Subcutaneous abdominal adipose tissue (tissue), 5 donors: ENCODE measurements at regions not wholly inside any gene's neighbourhood (a gene's known extent, or its start where the extent isn't known, plus 50 kb on each side); places are given as distances from the start of the nearest gene placed in this dataset.
"Not testable (repeated sequence)": the region's sequence is repeated elsewhere in the genome, so short reads cannot be mapped to it uniquely, and the experiment has no call there.

Experiments
- H3K27ac ChIP-seq: one replicate; pipeline ENCODE4 v1.7.0; 2013; ENCODE audit warnings: low read depth, mild to moderate bottlenecking, inconsistent platforms, low read length, moderate library complexity
- H3K27me3 ChIP-seq, 5 donors: one replicate each; pipeline ENCODE4 v1.7.0; 2013; ENCODE audit warnings: low read length in 5 of 5, inconsistent platforms in 1 of 5; ENCODE audit not compliant: control insufficient read depth in 5 of 5, insufficient read depth in 4 of 5
- H3K36me3 ChIP-seq, 5 donors: one replicate each; pipeline ENCODE4 v1.7.0; 2013; ENCODE audit warnings: low read length in 5 of 5; ENCODE audit not compliant: control insufficient read depth in 5 of 5, insufficient read depth in 5 of 5
- H3K4me1 ChIP-seq, 5 donors: one replicate each; pipeline ENCODE4 v1.7.0; 2013; ENCODE audit warnings: low read length in 5 of 5, mild to moderate bottlenecking in 3 of 5, moderate library complexity in 1 of 5; ENCODE audit not compliant: control insufficient read depth in 5 of 5, insufficient read depth in 5 of 5
- H3K4me3 ChIP-seq, 5 donors: one replicate each; pipeline ENCODE4 v1.7.0; 2013; ENCODE audit warnings: low read length in 5 of 5, low read depth in 1 of 5
- H3K9ac ChIP-seq, 5 donors: one replicate each; pipeline ENCODE4 v1.7.0; 2013; ENCODE audit warnings: low read length in 5 of 5, mild to moderate bottlenecking in 4 of 5, moderate library complexity in 3 of 5
- H3K9me3 ChIP-seq, 5 donors: one replicate each; pipeline ENCODE4 v1.7.0; 2013; ENCODE audit warnings: low read length in 5 of 5; ENCODE audit not compliant: control insufficient read depth in 5 of 5
- donor health status: healthy.
- donor health status: healthy.
- donor health status: healthy.
- donor health status: healthy.
- donor health status: healthy.

- H3K4me1 ChIP-seq, result peaks cover 0 to 4% (median 0%) of the 10 kb centered on the region in 5 donors
- no peaks in the 10 kb centered on the region for H3K9me3 ChIP-seq
- H3K9ac ChIP-seq, result no peak overlapping the region
- H3K36me3 ChIP-seq, result no peaks in the 10 kb centered on the region
- no peak overlapping the region for H3K4me3 ChIP-seq
- no peak overlapping the region for H3K27ac ChIP-seq
- no peaks in the 10 kb centered on the region for H3K27me3 ChIP-seq
These were observed 303.0 kb downstream of the MDFIC start for GRCh38 chr7:115224922-115225321.

GRCh38 chr7:115223959-115224358 is 302.1 kb downstream of the MDFIC start:
- no peaks in the 10 kb centered on the region for H3K27me3 ChIP-seq

GRCh38 chr7:115221456-115221855 is 299.6 kb downstream of the MDFIC start:
- H3K9me3 ChIP-seq, result no peaks in the 10 kb centered on the region
- no peak overlapping the region for H3K4me3 ChIP-seq
- no peaks in the 10 kb centered on the region for H3K36me3 ChIP-seq
- no peaks in the 10 kb centered on the region for H3K27me3 ChIP-seq
- H3K9ac ChIP-seq, result no peak overlapping the region
- no peak overlapping the region for H3K27ac ChIP-seq
- H3K4me1 ChIP-seq, result peaks cover 0 to 11% (median 5%) of the 10 kb centered on the region in 5 donors

More at GRCh38 chr7:115223959-115224358, 302.1 kb downstream of the MDFIC start:
- H3K9ac ChIP-seq, result no peak overlapping the region
- H3K36me3 ChIP-seq, result no peaks in the 10 kb centered on the region
- peaks cover 0 to 4% (median 0%) of the 10 kb centered on the region in 5 donors for H3K4me1 ChIP-seq
- no peaks in the 10 kb centered on the region for H3K9me3 ChIP-seq
- H3K4me3 ChIP-seq, result no peak overlapping the region
- no peak overlapping the region for H3K27ac ChIP-seq

GRCh38 chr7:115218076-115218475 is 296.2 kb downstream of the MDFIC start:
- Histone ChIP-seq H3K27ac (no peak overlapping the region), H3K27me3 (no peaks in the 10 kb centered on the region), H3K4me1 (peaks cover 0 to 18% (median 8%) of the 10 kb centered on the region in 5 donors), H3K36me3 (no peaks in the 10 kb centered on the region), H3K9me3 (peaks cover 0 to 2% (median 0%) of the 10 kb centered on the region in 5 donors), H3K4me3 (no peak overlapping the region), H3K9ac (no peak overlapping the region)

- peaks cover 0 to 2% (median 0%) of the 10 kb centered on the region in 5 donors for H3K9me3 ChIP-seq
- no peaks in the 10 kb centered on the region for H3K36me3 ChIP-seq
- H3K4me1 ChIP-seq, result peaks cover 0 to 18% (median 8%) of the 10 kb centered on the region in 5 donors
- H3K27ac ChIP-seq, result no peak overlapping the region
- no peaks in the 10 kb centered on the region for H3K27me3 ChIP-seq
- no peak overlapping the region for H3K4me3 ChIP-seq
- H3K9ac ChIP-seq, result no peak overlapping the region
These were observed 295.5 kb downstream of the MDFIC start for GRCh38 chr7:115217373-115217772.

GRCh38 chr7:115216652-115217051 is 294.8 kb downstream of the MDFIC start:
- Histone ChIP-seq H3K9me3 (peaks cover 0 to 2% (median 0%) of the 10 kb centered on the region in 5 donors), H3K4me1 (peaks cover 0 to 18% (median 8%) of the 10 kb centered on the region in 5 donors), H3K27me3 (no peaks in the 10 kb centered on the region), H3K27ac (no peak overlapping the region), H3K36me3 (no peaks in the 10 kb centered on the region), H3K4me3 (no peak overlapping the region), H3K9ac (no peak overlapping the region)

GRCh38 chr7:115211171-115211570 is 289.3 kb downstream of the MDFIC start:
- Histone ChIP-seq H3K27ac (no peak overlapping the region), H3K27me3 (no peaks in the 10 kb centered on the region), H3K4me3 (no peak overlapping the region), H3K9ac (no peak overlapping the region), H3K36me3 (no peaks in the 10 kb centered on the region), H3K9me3 (peaks cover 3 to 6% (median 5%) of the 10 kb centered on the region in 5 donors), H3K4me1 (peaks cover 0 to 4% (median 0%) of the 10 kb centered on the region in 5 donors)

GRCh38 chr7:115210552-115210951 is 288.7 kb downstream of the MDFIC start:
- no peaks in the 10 kb centered on the region for H3K27me3 ChIP-seq
- no peaks in the 10 kb centered on the region for H3K36me3 ChIP-seq
- no peak overlapping the region for H3K4me3 ChIP-seq
- H3K9ac ChIP-seq, result no peak overlapping the region
- H3K4me1 ChIP-seq, result no peaks in the 10 kb centered on the region
- no peak overlapping the region for H3K27ac ChIP-seq
- H3K9me3 ChIP-seq, result peaks cover 5 to 8% (median 7%) of the 10 kb centered on the region in 5 donors

- no peak overlapping the region for H3K27ac ChIP-seq
- H3K9me3 ChIP-seq, result peaks cover 4 to 8% (median 7%) of the 10 kb centered on the region in 5 donors
- H3K4me3 ChIP-seq, result no peak overlapping the region
- H3K9ac ChIP-seq, result no peak overlapping the region
- H3K36me3 ChIP-seq, result no peaks in the 10 kb centered on the region
- no peaks in the 10 kb centered on the region for H3K4me1 ChIP-seq
- no peaks in the 10 kb centered on the region for H3K27me3 ChIP-seq
These were observed 287.0 kb downstream of the MDFIC start for GRCh38 chr7:115208710-115209560.

GRCh38 chr7:115206374-115206773 is 284.5 kb downstream of the MDFIC start:
- not testable (repeated sequence) for H3K27me3 ChIP-seq, H3K27ac ChIP-seq, H3K4me1 ChIP-seq, H3K9ac ChIP-seq, H3K9me3 ChIP-seq, H3K36me3 ChIP-seq
- H3K4me3 ChIP-seq, result peak overlapping the region in 1 of 5 donors; percentile 9
